Type B pancreatic cell (in vitro differentiated cells): ENCODE measurements at regions not wholly inside any gene's neighbourhood (a gene's known extent, or its start where the extent isn't known, plus 50 kb on each side); places are given as distances from the start of the nearest gene placed in this dataset.

ENCODE experiments used
- DNase-seq: peaks from one replicate; pipeline ENCODE4 v3.0.0; 2021; ENCODE audit warnings: mixed read lengths; ENCODE audit not compliant: unreplicated experiment; ENCODE audit errors: extremely low spot score
- H3K27ac Mint-ChIP-seq: 2 replicates; pipeline ENCODE4 v1.8.0; 2021; ENCODE audit warnings: mild to moderate bottlenecking, mixed read lengths
- H3K27me3 Mint-ChIP-seq: 2 replicates; pipeline ENCODE4 v1.8.0; 2021; ENCODE audit warnings: mixed read lengths
- H3K36me3 Mint-ChIP-seq: 2 replicates; pipeline ENCODE4 v1.8.0; 2021; ENCODE audit warnings: mixed read lengths
- H3K4me1 Mint-ChIP-seq: one replicate; pipeline ENCODE4 v1.8.0; 2021; ENCODE audit warnings: mixed read lengths; ENCODE audit not compliant: unreplicated experiment
- H3K4me3 Mint-ChIP-seq: 2 replicates; pipeline ENCODE4 v1.8.0; 2021; ENCODE audit warnings: mild to moderate bottlenecking, mixed read lengths
- H3K9me3 Mint-ChIP-seq: 2 replicates; pipeline ENCODE4 v1.8.0; 2021; ENCODE audit warnings: mixed read lengths
- TF ChIP-seq, protein P1 (sequence below): fragments of 200-600 bp; sonication (generic); conservative IDR thresholded peaks from 2 replicates; pipeline ENCODE4 v1.5.0; 2021; ENCODE audit warnings: antibody characterized with exemption, mild to moderate bottlenecking

DNA sequence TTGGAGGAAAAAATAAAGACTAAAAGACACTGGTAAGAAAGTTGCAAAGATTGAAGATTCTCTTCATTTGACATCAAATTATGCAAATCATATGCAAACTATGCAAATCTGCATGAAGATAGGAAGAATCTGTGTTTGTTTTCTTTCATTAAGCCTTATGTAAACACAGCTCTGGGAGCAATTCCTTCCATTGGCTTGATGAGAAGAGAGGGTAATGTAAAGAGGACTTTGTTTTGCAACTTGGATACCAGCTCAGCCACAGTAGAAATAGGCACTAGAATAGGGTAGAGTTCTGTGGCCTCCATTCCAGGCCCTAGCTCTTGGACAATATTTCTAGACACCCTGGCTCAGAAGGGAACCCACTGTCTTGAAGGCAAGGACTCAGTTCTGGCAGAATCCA, 388.4 kb upstream of the RASGEF1B start:
- Mint-ChIP-seq H3K9me3 (peaks cover 7% of the 10 kb centered on the region), H3K27me3 (peaks cover 7% of the 10 kb centered on the region), H3K4me1 (no peaks in the 10 kb centered on the region), H3K27ac (no peak overlapping the region), H3K36me3 (no peaks in the 10 kb centered on the region), H3K4me3 (no peak overlapping the region)
- no peak for DNase-seq
- TF ChIP-seq, protein P1, sequence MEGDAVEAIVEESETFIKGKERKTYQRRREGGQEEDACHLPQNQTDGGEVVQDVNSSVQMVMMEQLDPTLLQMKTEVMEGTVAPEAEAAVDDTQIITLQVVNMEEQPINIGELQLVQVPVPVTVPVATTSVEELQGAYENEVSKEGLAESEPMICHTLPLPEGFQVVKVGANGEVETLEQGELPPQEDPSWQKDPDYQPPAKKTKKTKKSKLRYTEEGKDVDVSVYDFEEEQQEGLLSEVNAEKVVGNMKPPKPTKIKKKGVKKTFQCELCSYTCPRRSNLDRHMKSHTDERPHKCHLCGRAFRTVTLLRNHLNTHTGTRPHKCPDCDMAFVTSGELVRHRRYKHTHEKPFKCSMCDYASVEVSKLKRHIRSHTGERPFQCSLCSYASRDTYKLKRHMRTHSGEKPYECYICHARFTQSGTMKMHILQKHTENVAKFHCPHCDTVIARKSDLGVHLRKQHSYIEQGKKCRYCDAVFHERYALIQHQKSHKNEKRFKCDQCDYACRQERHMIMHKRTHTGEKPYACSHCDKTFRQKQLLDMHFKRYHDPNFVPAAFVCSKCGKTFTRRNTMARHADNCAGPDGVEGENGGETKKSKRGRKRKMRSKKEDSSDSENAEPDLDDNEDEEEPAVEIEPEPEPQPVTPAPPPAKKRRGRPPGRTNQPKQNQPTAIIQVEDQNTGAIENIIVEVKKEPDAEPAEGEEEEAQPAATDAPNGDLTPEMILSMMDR, result no peak

DNA sequence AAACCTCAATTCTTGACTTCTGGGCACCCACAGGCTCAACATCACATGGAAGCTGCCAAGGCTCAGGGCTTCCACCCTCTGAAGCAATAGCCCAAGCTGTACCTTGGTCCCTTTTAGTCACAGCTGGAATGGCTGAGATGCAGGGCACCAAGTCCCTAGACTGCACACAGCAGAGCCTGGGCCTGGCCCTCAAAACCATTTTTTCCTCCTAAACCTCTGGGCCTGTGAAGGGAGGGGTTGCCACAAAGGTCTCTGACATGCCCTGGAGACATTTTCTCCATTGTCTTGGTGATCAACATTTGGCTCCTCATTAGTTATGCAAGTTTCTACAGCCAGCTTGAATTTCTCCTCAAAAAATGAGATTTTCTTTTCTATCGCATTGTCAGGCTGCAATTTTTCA, 382.7 kb upstream of the RASGEF1B start:
- H3K27me3 Mint-ChIP-seq, result peaks cover 7% of the 10 kb centered on the region
- H3K36me3 Mint-ChIP-seq, result no peaks in the 10 kb centered on the region
- H3K4me3 Mint-ChIP-seq, result no peak overlapping the region
- DNase-seq, result no peak
- H3K27ac Mint-ChIP-seq, result no peak overlapping the region
- TF ChIP-seq, protein P1, result no peak
- H3K9me3 Mint-ChIP-seq, result peaks cover 27% of the 10 kb centered on the region
- no peaks in the 10 kb centered on the region for H3K4me1 Mint-ChIP-seq

DNA sequence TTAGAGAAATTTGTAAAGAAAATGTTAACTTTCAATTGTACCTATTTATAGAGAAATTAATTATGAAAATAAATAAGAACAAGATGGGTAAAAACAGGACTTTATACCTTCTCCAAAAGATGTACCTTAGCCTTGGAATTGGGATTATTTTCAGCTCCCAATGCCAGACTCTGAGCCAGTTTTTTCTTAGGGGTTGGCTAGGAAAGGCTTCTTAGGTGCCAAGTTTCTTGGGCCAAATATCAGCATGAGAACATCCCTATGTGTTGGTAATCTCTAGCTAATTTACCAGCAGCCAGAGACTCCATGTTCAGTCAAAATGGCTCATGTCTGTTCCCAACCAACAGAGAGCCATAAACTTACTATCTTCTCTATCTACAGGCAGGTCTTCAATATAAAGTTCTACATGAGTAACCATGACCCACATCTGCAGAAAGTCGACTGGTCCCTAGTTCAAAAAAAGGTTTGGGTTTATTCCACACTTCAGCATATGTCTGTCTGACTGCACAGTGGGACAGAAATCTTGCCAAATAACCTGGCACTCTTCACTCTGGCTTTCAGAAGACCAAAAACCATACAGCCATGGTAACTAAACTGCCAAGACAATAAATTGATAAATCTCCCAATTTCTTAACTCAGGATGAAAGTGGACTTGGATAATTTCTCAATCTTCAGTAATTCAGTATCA, 380.5 kb upstream of the RASGEF1B start:
- H3K4me3 Mint-ChIP-seq, result no peak overlapping the region
- no peaks in the 10 kb centered on the region for H3K27me3 Mint-ChIP-seq
- TF ChIP-seq, protein P1, result no peak
- H3K27ac Mint-ChIP-seq, result no peak overlapping the region
- H3K4me1 Mint-ChIP-seq, result no peaks in the 10 kb centered on the region
- no peaks in the 10 kb centered on the region for H3K36me3 Mint-ChIP-seq
- peaks cover 22% of the 10 kb centered on the region for H3K9me3 Mint-ChIP-seq
- no peak for DNase-seq

DNA sequence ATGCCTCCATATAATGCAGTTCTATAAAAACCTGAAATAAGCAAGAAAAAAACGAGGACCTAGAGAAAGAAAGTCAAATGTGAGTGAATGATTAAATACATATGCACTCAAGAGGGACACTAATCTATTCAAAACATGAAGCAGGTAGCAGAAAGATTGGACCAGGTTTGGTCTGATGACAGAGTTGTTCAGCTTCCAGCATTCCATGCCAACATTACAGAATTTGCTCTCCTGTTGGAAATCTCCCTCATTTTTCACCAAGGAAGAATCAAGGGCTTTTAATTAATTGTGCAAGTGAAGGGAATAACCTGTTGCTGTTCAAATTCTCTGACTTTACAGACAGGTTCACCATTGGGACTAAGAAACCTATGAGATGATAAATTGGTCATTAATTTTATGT, 379.0 kb upstream of the RASGEF1B start:
- H3K36me3 Mint-ChIP-seq, result no peaks in the 10 kb centered on the region
- no peak for DNase-seq
- no peak overlapping the region for H3K27ac Mint-ChIP-seq
- H3K4me1 Mint-ChIP-seq, result no peaks in the 10 kb centered on the region
- TF ChIP-seq, protein P1, result no peak
- no peaks in the 10 kb centered on the region for H3K27me3 Mint-ChIP-seq
- peaks cover 22% of the 10 kb centered on the region for H3K9me3 Mint-ChIP-seq
- H3K4me3 Mint-ChIP-seq, result no peak overlapping the region

DNA sequence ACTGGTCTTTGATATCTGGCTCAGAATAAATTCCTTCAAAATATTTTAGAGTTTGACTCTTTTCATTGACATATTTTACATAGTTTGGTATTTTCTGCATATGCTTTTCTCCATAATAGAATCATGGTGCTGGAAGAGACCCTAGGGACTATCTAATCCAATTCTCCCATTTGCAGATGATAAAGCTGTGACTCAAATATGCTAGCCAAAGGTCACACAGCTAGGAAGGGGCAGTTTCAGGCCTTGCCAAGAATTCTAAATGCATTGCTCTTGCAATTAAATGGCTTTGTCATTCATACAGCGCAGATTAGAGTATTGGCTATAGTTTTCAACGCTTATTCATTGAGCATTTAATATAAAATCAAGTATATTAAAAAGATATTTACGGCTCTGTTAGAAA, 374.1 kb upstream of the RASGEF1B start:
- Mint-ChIP-seq H3K36me3 (no peaks in the 10 kb centered on the region), H3K27ac (peak overlapping the region; percentile 25), H3K4me1 (peaks cover 12% of the 10 kb centered on the region), H3K4me3 (no peak overlapping the region), H3K9me3 (no peaks in the 10 kb centered on the region), H3K27me3 (peaks cover 14% of the 10 kb centered on the region)
- TF ChIP-seq, protein P1, result no peak
- DNase-seq, result no peak

DNA sequence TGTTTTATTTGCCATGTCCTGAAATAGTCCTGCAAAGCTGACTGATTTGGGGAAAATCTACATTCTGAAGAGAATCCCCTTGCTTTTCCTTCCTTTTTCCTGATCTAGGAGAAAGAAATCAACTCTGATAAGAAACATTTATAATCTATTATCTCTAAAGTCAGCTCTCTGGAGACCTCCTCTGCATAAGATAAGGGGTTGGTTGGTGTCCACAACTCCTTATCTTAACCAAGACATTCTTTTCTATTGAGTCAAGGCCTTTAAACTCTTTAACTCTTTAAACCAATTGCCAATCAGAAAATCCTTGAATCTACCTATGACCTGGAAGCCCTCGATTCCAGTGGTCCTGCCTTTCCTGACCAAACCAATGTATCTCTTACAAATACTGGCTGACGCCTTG, 373.6 kb upstream of the RASGEF1B start:
- DNase-seq, result no peak
- Mint-ChIP-seq H3K4me1 (peaks cover 12% of the 10 kb centered on the region), H3K27me3 (peaks cover 17% of the 10 kb centered on the region), H3K27ac (peak overlapping the region; percentile 46), H3K36me3 (no peaks in the 10 kb centered on the region), H3K9me3 (no peaks in the 10 kb centered on the region), H3K4me3 (no peak overlapping the region)
- TF ChIP-seq, protein P1, result no peak
